ENCODE measurements at regions not wholly inside any gene's neighbourhood (a gene's known extent, or its start where the extent isn't known, plus 50 kb on each side); places are given as distances from the start of the nearest gene placed in this dataset.

DNA sequence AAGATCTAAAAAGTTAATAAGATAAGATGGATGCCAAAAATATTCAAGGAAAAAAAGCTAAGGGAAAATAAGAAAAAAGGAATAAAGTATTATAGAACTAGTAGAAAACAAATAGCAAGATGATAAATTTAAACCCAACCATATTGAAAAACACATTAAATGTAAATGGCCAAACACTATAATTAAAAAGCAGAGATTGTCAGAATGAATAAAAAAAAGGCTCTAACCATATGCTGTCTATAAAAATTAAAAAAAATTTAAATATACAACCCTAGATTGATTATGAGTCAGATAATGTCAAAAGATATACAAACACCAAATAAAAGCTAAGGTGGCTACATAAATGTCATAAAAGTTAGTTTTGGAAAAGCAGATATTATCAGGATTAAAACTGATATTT is 617.5 kb upstream of the SGCG start:
- TF ChIP-seq, protein P1, sequence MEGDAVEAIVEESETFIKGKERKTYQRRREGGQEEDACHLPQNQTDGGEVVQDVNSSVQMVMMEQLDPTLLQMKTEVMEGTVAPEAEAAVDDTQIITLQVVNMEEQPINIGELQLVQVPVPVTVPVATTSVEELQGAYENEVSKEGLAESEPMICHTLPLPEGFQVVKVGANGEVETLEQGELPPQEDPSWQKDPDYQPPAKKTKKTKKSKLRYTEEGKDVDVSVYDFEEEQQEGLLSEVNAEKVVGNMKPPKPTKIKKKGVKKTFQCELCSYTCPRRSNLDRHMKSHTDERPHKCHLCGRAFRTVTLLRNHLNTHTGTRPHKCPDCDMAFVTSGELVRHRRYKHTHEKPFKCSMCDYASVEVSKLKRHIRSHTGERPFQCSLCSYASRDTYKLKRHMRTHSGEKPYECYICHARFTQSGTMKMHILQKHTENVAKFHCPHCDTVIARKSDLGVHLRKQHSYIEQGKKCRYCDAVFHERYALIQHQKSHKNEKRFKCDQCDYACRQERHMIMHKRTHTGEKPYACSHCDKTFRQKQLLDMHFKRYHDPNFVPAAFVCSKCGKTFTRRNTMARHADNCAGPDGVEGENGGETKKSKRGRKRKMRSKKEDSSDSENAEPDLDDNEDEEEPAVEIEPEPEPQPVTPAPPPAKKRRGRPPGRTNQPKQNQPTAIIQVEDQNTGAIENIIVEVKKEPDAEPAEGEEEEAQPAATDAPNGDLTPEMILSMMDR (IDR thresholded peaks at IDR 0.05), result no peak
- TF ChIP-seq EZH2 (IDR thresholded peaks at IDR 0.05; ENCODE audit: borderline replicate concordance, insufficient read depth, low read depth, low read length, poor library complexity, severe bottlenecking), result no peak

Measured in B cell (primary cell).